Right lobe of liver (tissue), 6 donors: ENCODE measurements at regions not wholly inside any gene's neighbourhood (a gene's known extent, or its start where the extent isn't known, plus 50 kb on each side); places are given as distances from the start of the nearest gene placed in this dataset.

Source experiments
- ATAC-seq, 4 donors: fragments of 200-7000 bp; cut with Tn5 transposase; one replicate each; pipeline ENCODE4 v1.9.1; 2020; ENCODE audit warnings: mild to moderate bottlenecking in 4 of 4, moderate library complexity in 4 of 4
- DNase-seq, 3 donors: peaks; one replicate each; pipeline ENCODE4 v3.0.0-alpha.2; 2020
- H3K27ac ChIP-seq, 3 donors: fragments of 200-600 bp; one replicate each; pipeline ENCODE4 v1.8.0; 2022
- H3K27me3 ChIP-seq, 2 donors: fragments of 200-600 bp; one replicate each; pipeline ENCODE4 v1.8.0; 2022
- H3K36me3 ChIP-seq, 4 donors: fragments of 200-600 bp; sonication (generic) in 1 of 4; one replicate each; pipeline versions ENCODE4 v1.5.1 to v1.8.0; 2017 to 2022; ENCODE audit warnings: control low read depth in 1 of 4
- H3K4me1 ChIP-seq, 4 donors: fragments of 200-600 bp; sonication (generic) in 1 of 4; one replicate each; pipeline versions ENCODE4 v1.5.1 to v1.8.0; 2017 to 2022; ENCODE audit warnings: control low read depth in 1 of 4
- H3K4me3 ChIP-seq, 3 donors: fragments of 200-600 bp; one replicate each; pipeline ENCODE4 v1.8.0; 2022
- H3K9me3 ChIP-seq, 4 donors: fragments of 200-600 bp; sonication (generic) in 1 of 4; one replicate each; pipeline versions ENCODE4 v1.5.1 to v1.8.0; 2017 to 2022; ENCODE audit warnings: control low read depth in 1 of 4
- POLR2A ChIP-seq: fragments of 450-650 bp; IDR thresholded peaks from one replicate; pipeline ENCODE4 v1.6.1; 2017; ENCODE audit warnings: antibody characterized with exemption, mild to moderate bottlenecking
- WGBS: methylation state at CpG from one replicate; pipeline ENCODE4 v1.1.6; 2018; ENCODE audit warnings: low coverage, low lambda C conversion rate; ENCODE audit not compliant: insufficient coverage; ENCODE audit errors: missing lambda C conversion rate; 5-methylcytosine and 5-hydroxymethylcytosine counted together
- intact Hi-C, 2 donors: fragments of 100-400 bp; cut with DNase I; formaldehyde crosslinking; loops; one replicate each; pipeline versions ENCODE4 v1.11.2 to v1.14.1; 2022
- TF ChIP-seq, protein P1 (sequence below), 4 donors: fragments of 200-600 bp in 3 of 4; fragments of 450-650 bp in 1 of 4; IDR thresholded peaks; one replicate each; pipeline versions ENCODE4 v1.5.1 to v1.8.0; 2016 to 2022; ENCODE audit warnings: antibody characterized with exemption in 4 of 4, mild to moderate bottlenecking in 2 of 4
- donor health status: DM: no; HTN: yes; CAD: no.
- donor health status: DM: no; HTN: no; CAD: no.
- donor health status: DM: no; HTN: no; CAD: no.
- donor health status: DM: no; HTN: yes; CAD: no.
- donor health status: DM: no; HTN: yes; CAD: no.

DNA sequence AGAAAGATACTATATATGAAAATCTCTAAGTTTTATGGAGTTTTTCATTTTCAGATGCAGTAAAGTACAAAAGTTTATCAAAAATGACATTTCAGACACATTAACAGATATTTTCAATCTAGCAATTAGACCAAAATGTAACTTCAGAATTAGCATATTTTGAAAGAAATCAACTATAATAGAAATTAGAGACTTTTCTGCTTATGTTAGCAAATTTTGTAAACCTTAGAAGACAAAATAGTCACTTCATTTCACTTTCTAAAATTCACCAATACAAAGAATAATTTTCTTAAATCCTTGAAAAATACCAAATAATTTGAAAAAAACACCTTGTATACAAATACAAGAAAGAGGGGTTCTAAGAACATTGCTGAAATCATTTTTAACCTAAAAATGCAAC lies 135.8 kb upstream of the FIBIN start:
- intact Hi-C loops, result no loop called here
- Histone ChIP-seq H3K27ac (no peak overlapping the region), H3K4me1 (no peaks in the 10 kb centered on the region), H3K4me3 (no peak overlapping the region), H3K36me3 (no peaks in the 10 kb centered on the region), H3K27me3 (no peaks in the 10 kb centered on the region), H3K9me3 (no peaks in the 10 kb centered on the region)
- TF ChIP-seq, protein P1, sequence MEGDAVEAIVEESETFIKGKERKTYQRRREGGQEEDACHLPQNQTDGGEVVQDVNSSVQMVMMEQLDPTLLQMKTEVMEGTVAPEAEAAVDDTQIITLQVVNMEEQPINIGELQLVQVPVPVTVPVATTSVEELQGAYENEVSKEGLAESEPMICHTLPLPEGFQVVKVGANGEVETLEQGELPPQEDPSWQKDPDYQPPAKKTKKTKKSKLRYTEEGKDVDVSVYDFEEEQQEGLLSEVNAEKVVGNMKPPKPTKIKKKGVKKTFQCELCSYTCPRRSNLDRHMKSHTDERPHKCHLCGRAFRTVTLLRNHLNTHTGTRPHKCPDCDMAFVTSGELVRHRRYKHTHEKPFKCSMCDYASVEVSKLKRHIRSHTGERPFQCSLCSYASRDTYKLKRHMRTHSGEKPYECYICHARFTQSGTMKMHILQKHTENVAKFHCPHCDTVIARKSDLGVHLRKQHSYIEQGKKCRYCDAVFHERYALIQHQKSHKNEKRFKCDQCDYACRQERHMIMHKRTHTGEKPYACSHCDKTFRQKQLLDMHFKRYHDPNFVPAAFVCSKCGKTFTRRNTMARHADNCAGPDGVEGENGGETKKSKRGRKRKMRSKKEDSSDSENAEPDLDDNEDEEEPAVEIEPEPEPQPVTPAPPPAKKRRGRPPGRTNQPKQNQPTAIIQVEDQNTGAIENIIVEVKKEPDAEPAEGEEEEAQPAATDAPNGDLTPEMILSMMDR (IDR thresholded peaks at IDR 0.05), result no peak
- no peak for TF ChIP-seq POLR2A
- DNase-seq (no peak), ATAC-seq (no peak)

DNA sequence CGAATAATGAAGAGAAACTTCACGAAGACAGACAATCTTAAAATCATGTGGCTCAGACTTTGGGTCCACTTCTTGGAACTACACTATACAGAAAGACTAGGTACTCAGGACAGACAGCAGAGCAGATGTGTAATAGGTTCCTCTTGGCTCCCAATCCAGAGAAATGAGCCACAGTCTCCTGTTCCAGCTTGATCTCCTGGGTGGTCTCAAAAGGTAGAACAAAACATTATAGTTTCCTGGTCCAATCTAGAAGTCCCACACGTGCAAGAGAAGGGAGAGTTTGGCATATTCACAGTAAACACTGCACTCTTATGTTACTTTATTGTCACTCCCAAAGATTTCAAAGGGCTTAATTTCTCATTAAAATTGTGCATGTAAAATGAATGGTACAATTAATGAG lies 134.5 kb upstream of the FIBIN start:
- H3K4me1 ChIP-seq, result no peaks in the 10 kb centered on the region
- no peak overlapping the region for H3K27ac ChIP-seq
- no peaks in the 10 kb centered on the region for H3K9me3 ChIP-seq
- no peaks in the 10 kb centered on the region for H3K27me3 ChIP-seq
- no peak overlapping the region for H3K4me3 ChIP-seq
- no peaks in the 10 kb centered on the region for H3K36me3 ChIP-seq
- TF ChIP-seq, protein P1 (IDR thresholded peaks at IDR 0.05), result no peak
- TF ChIP-seq POLR2A, result no peak
- intact Hi-C loops, result no loop called here
- ATAC-seq (no peak), DNase-seq (no peak)
- 57% methylated on average over 3 of the region's 3 CpGs for WGBS

DNA sequence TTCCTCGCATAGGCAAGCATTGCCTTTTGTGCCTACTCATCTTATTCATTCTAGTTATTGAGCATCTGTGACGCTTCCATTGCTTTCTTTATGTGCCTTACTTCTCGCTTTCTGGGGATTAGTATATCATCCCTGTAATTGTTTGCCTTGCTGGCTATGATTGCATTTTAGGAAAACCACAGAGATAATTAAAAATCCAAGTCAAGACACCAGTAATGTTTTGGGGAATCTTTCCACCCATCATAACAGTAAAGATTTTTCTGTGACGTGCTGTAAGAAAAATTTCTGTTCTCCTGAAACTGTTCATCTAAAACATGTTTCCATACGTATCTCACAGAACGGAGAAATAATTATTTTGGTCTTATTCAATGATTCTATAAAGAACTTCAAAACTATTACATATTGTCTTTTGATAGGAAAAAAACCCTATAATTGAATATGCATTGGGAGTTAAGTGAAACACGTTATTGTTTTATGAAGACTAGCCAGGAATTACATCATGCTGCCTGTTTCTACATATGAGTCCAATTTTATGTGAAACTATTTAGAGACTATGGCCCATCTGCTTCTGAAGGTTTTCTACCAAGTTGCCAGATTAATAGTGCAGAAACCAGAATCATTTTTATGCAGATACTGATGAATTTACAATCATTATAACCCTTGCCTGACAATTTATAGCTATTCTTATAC lies 133.7 kb upstream of the FIBIN start:
- H3K36me3 ChIP-seq, result no peaks in the 10 kb centered on the region
- H3K27me3 ChIP-seq, result no peaks in the 10 kb centered on the region
- ATAC-seq, result no peak
- H3K4me3 ChIP-seq, result no peak overlapping the region
- H3K4me1 ChIP-seq, result no peaks in the 10 kb centered on the region
- intact Hi-C loops, result no loop called here
- DNase-seq, result no peak
- H3K27ac ChIP-seq, result no peak overlapping the region
- TF ChIP-seq POLR2A, result no peak
- TF ChIP-seq, protein P1 (IDR thresholded peaks at IDR 0.05), result no peak
- 76% methylated on average over 7 of the region's 7 CpGs for WGBS
- H3K9me3 ChIP-seq, result no peaks in the 10 kb centered on the region

DNA sequence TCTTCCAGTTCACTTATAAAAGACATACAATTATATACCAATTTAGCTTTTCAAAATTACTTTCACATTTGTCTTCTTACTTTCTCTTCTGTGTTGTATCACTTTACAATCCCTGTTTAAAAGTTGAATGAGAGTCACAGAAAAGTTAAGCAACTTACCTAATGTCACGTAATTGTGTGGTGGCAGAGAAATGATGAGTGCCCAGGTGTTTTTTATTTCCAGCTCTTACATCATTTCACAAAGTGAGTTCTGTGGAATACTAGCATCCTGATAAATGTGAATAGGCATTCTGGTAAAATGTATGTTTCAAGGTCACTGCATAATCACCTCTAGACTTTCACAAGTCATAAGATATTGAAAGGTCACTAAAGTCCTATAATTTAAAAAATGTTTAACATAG lies 133.0 kb upstream of the FIBIN start:
- no peaks in the 10 kb centered on the region for H3K4me1 ChIP-seq
- H3K27me3 ChIP-seq, result no peaks in the 10 kb centered on the region
- no peak for DNase-seq
- H3K9me3 ChIP-seq, result no peaks in the 10 kb centered on the region
- no peak for ATAC-seq
- no peak overlapping the region for H3K4me3 ChIP-seq
- H3K36me3 ChIP-seq, result no peaks in the 10 kb centered on the region
- intact Hi-C loops, result no loop called here
- no peak overlapping the region for H3K27ac ChIP-seq
- WGBS, result 71% methylated on average over 1 of the region's 1 CpG
- no peak for TF ChIP-seq POLR2A
- TF ChIP-seq, protein P1 (IDR thresholded peaks at IDR 0.05), result no peak

DNA sequence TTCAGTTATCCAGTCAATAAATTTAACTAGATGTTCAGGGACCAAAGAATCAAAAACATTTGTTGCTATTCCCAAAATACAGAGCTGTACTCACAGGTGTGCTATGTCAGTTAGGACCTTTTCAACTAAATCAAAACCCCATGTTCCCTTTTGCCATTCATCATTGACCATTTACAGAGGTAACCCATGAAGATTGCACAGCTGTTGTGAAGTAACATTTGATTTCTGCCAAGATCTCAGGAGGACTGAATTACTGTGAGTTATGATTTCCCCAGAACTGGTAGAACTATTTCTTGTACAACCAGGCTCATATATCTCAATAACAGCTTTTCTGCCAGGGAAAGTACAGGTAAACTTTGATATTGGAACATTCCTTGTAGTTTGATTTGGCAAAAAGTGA lies 131.1 kb upstream of the FIBIN start:
- H3K27ac ChIP-seq, result no peak overlapping the region
- TF ChIP-seq, protein P1 (IDR thresholded peaks at IDR 0.05), result no peak
- TF ChIP-seq POLR2A, result no peak
- no peak overlapping the region for H3K4me3 ChIP-seq
- no peaks in the 10 kb centered on the region for H3K27me3 ChIP-seq
- H3K9me3 ChIP-seq, result no peaks in the 10 kb centered on the region
- no peak for DNase-seq
- H3K4me1 ChIP-seq, result peaks cover 0 to 6% (median 0%) of the 10 kb centered on the region in 4 donors
- no peak for ATAC-seq
- intact Hi-C loops, result no loop called here
- no peaks in the 10 kb centered on the region for H3K36me3 ChIP-seq
